Astrocyte (in vitro differentiated cells and primary cell): ENCODE measurements at regions not wholly inside any gene's neighbourhood (a gene's known extent, or its start where the extent isn't known, plus 50 kb on each side); places are given as distances from the start of the nearest gene placed in this dataset.
"Not testable (repeated sequence)": the region's sequence is repeated elsewhere in the genome, so short reads cannot be mapped to it uniquely, and the experiment has no call there.

ENCODE experiments used
- CTCF ChIP-seq: IDR thresholded peaks from 2 replicates; pipeline ENCODE4 v1.5.1; 2011; ENCODE audit warnings: low read depth, mild to moderate bottlenecking, inconsistent platforms, low read length, moderate library complexity; ENCODE audit not compliant: insufficient read depth
- EZH2 ChIP-seq: IDR thresholded peaks from 2 replicates; pipeline ENCODE4 v1.6.1; 2012; ENCODE audit warnings: mild to moderate bottlenecking, low read length, inconsistent platforms; ENCODE audit not compliant: insufficient read depth

- not testable (repeated sequence) for TF ChIP-seq CTCF, EZH2
Observed at GRCh38 chr9:41654349-41654748, 465.2 kb upstream of the ZNG1F start.
